H1 (cell line): ENCODE measurements at regions not wholly inside any gene's neighbourhood (a gene's known extent, or its start where the extent isn't known, plus 50 kb on each side); places are given as distances from the start of the nearest gene placed in this dataset.

Experiments used
- CTCF ChIA-PET: fragments of 300-600 bp; sonication (Branson Sonifier 250); formaldehyde crosslinking; loops from one replicate; lab custom pipeline; 2021; ENCODE audit not compliant: partially characterized antibody; lab: Charles Lee
- POLR2A ChIA-PET: fragments of 300-600 bp; sonication (Branson Sonifier 250); formaldehyde crosslinking; loops from one replicate; lab custom pipeline; 2021; ENCODE audit warnings: inconsistent platforms; ENCODE audit not compliant: partially characterized antibody; lab: Charles Lee
- DNase-seq, 2 experiments: peaks; one replicate each; pipeline versions ENCODE4 v3.0.0 to v3.0.0-alpha.2; 2010 to 2022; ENCODE audit warnings: low spot score in 2 of 2, low read depth in 1 of 2, mixed read lengths in 1 of 2
- FAIRE-seq: peaks from 2 replicates; lab custom pipeline; 2011; peaks lifted over from hg19 to GRCh38; lab: Jason Lieb, UNC
- H2AFZ ChIP-seq: 2 replicates; pipeline ENCODE4 v1.8.1; 2012; ENCODE audit warnings: low read length, inconsistent platforms
- H2AK5ac ChIP-seq: 2 replicates; pipeline ENCODE4 v1.6.1; 2013; ENCODE audit warnings: low read depth, low read length
- H2BK120ac ChIP-seq: replicated peaks from 2 replicates; pipeline ENCODE3; 2013; ENCODE audit warnings: low read depth, low read length, inconsistent platforms
- H2BK12ac ChIP-seq: 2 replicates; pipeline ENCODE4 v1.6.1; 2013; ENCODE audit warnings: low read depth, low read length
- H2BK15ac ChIP-seq: 2 replicates; pipeline ENCODE4 v1.6.1; 2013; ENCODE audit warnings: low read length
- H2BK20ac ChIP-seq: 2 replicates; pipeline ENCODE4 v1.6.1; 2013; ENCODE audit warnings: low read length
- H2BK5ac ChIP-seq: 2 replicates; pipeline ENCODE4 v1.6.1; 2013; ENCODE audit warnings: low read depth, low read length
- H3K14ac ChIP-seq: 2 replicates; pipeline ENCODE4 v1.6.1; 2013; ENCODE audit warnings: inconsistent platforms; ENCODE audit not compliant: insufficient read length
- H3K18ac ChIP-seq: 2 replicates; pipeline ENCODE4 v1.6.1; 2013; ENCODE audit warnings: low read length; ENCODE audit errors: extremely low read depth
- H3K23ac ChIP-seq: 2 replicates; pipeline ENCODE4 v1.6.1; 2013; ENCODE audit warnings: inconsistent platforms; ENCODE audit not compliant: insufficient read length
- H3K23me2 ChIP-seq: 2 replicates; pipeline ENCODE4 v1.6.1; 2013; ENCODE audit warnings: low read depth, low read length
- H3K27ac ChIP-seq: 2 replicates; pipeline ENCODE4 v1.6.1; 2011; ENCODE audit warnings: low read depth, low read length, inconsistent platforms
- H3K27me3 ChIP-seq, 4 experiments: replicated peaks in 1 of 4; 1 replicate in 1 of 4; 2 replicates in 3 of 4; pipeline versions ENCODE4 v1.6.1 to v1.8.1; 2011 to 2013; ENCODE audit warnings: low read length in 3 of 4, mild to moderate bottlenecking in 3 of 4, inconsistent platforms in 2 of 4, mixed read lengths in 2 of 4, moderate library complexity in 1 of 4; ENCODE audit not compliant: control insufficient read depth in 3 of 4, insufficient read depth in 3 of 4; ENCODE audit errors: extremely low read depth in 1 of 4
- H3K36me3 ChIP-seq, 4 experiments: 2 replicates each; pipeline versions ENCODE4 v1.6.1 to v1.8.1; 2011 to 2013; ENCODE audit warnings: mild to moderate bottlenecking in 4 of 4, low read length in 3 of 4, moderate library complexity in 2 of 4, control low read depth in 1 of 4, inconsistent platforms in 1 of 4; ENCODE audit not compliant: insufficient read depth in 4 of 4, control insufficient read depth in 2 of 4
- H3K4ac ChIP-seq: replicated peaks from 2 replicates; pipeline ENCODE3; 2013; ENCODE audit warnings: low read length, low read depth, mixed read lengths, inconsistent platforms; ENCODE audit not compliant: insufficient read length
- H3K4me1 ChIP-seq, 4 experiments: replicated peaks in 1 of 4; 1 replicate in 1 of 4; 2 replicates in 3 of 4; pipeline versions ENCODE4 v1.6.1 to v1.8.1; 2011 to 2013; ENCODE audit warnings: low read length in 3 of 4, inconsistent platforms in 2 of 4, mixed read lengths in 1 of 4; ENCODE audit not compliant: insufficient read depth in 4 of 4, control insufficient read depth in 3 of 4
- H3K4me2 ChIP-seq, 2 experiments: 2 replicates each; pipeline versions ENCODE4 v1.6.1 to v1.8.1; 2011 to 2013; ENCODE audit warnings: low read depth in 2 of 2, low read length in 2 of 2, control low read depth in 1 of 2, inconsistent platforms in 1 of 2, mild to moderate bottlenecking in 1 of 2; ENCODE audit not compliant: insufficient read depth in 1 of 2
- H3K4me3 ChIP-seq, 4 experiments: fragments of 200-600, 300-600 bp in 1 of 4; sonication (generic), shearing (Covaris generic), sonication (Bioruptor Twin) in 1 of 4; 2 replicates each; pipeline versions ENCODE4 v1.5.1 to v1.8.1; 2011 to 2016; ENCODE audit warnings: low read length in 4 of 4, low read depth in 3 of 4, control low read depth in 2 of 4, inconsistent platforms in 2 of 4, mild to moderate bottlenecking in 2 of 4, mixed read lengths in 1 of 4, moderate library complexity in 1 of 4; ENCODE audit not compliant: insufficient read depth in 2 of 4; ENCODE audit errors: extremely low read depth in 1 of 4
- H3K56ac ChIP-seq: replicated peaks from 2 replicates; pipeline ENCODE3; 2013; ENCODE audit warnings: low read depth, mild to moderate bottlenecking, mixed read lengths, low read length, inconsistent platforms; ENCODE audit not compliant: insufficient read length
- H3K79me1 ChIP-seq: 2 replicates; pipeline ENCODE4 v1.6.1; 2013; ENCODE audit warnings: low read depth, low read length, control low read depth
- H3K79me2 ChIP-seq, 2 experiments: 2 replicates each; pipeline versions ENCODE4 v1.6.1 to v1.8.1; 2012 to 2013; ENCODE audit warnings: low read length in 2 of 2, mild to moderate bottlenecking in 2 of 2, inconsistent platforms in 1 of 2; ENCODE audit not compliant: insufficient read depth in 2 of 2, control insufficient read depth in 1 of 2
- H3K9ac ChIP-seq, 4 experiments: replicated peaks in 1 of 4; 1 replicate in 1 of 4; 2 replicates in 3 of 4; pipeline versions ENCODE4 v1.6.1 to v1.8.1; 2011 to 2013; ENCODE audit warnings: low read depth in 3 of 4, low read length in 3 of 4, control low read depth in 2 of 4, mild to moderate bottlenecking in 2 of 4, moderate library complexity in 2 of 4, inconsistent platforms in 1 of 4; ENCODE audit errors: extremely low read depth in 1 of 4
- H3K9me3 ChIP-seq, 2 experiments: 2 replicates each; pipeline versions ENCODE4 v1.6.1 to v1.8.1; 2012 to 2013; ENCODE audit warnings: mild to moderate bottlenecking in 2 of 2, moderate library complexity in 2 of 2, control low read depth in 1 of 2, inconsistent platforms in 1 of 2, low read depth in 1 of 2, low read length in 1 of 2, mixed read lengths in 1 of 2; ENCODE audit not compliant: insufficient read depth in 2 of 2
- H4K20me1 ChIP-seq, 2 experiments: replicated peaks in 1 of 2; 2 replicates each; pipeline versions ENCODE3 to v1.8.1; 2011 to 2013; ENCODE audit warnings: inconsistent platforms in 2 of 2, low read length in 2 of 2, mild to moderate bottlenecking in 1 of 2; ENCODE audit not compliant: insufficient read depth in 2 of 2, control insufficient read depth in 1 of 2
- H4K5ac ChIP-seq: 2 replicates; pipeline ENCODE4 v1.6.1; 2013; ENCODE audit warnings: low read length, low read depth, mixed read lengths, inconsistent platforms; ENCODE audit not compliant: insufficient read length
- H4K8ac ChIP-seq: 2 replicates; pipeline ENCODE4 v1.8.0; 2013; ENCODE audit warnings: mild to moderate bottlenecking, moderate library complexity, low read length, inconsistent platforms; ENCODE audit not compliant: insufficient read depth; ENCODE audit errors: extremely low read depth
- H4K91ac ChIP-seq: replicated peaks from 2 replicates; pipeline ENCODE3; 2013; ENCODE audit warnings: low read length, mixed read lengths, inconsistent platforms; ENCODE audit not compliant: insufficient read length
- ASH2L ChIP-seq: fragments of 200-600, 300-600 bp; sonication (generic); IDR thresholded peaks from one replicate; pipeline ENCODE4 v1.7.1; 2017; ENCODE audit warnings: low read length
- CBX8 ChIP-seq: fragments of 300-800, 300-1000 bp; sonication (generic); IDR thresholded peaks from 2 replicates; pipeline ENCODE4 v1.7.1; 2016; ENCODE audit warnings: low read depth, low read length, borderline replicate concordance
- HDAC6 ChIP-seq: IDR thresholded peaks from one replicate; pipeline ENCODE4 v1.7.1; 2012; ENCODE audit warnings: low read depth, mild to moderate bottlenecking, inconsistent platforms, low read length, moderate library complexity
- RFX5 ChIP-seq: IDR thresholded peaks from 2 replicates; pipeline ENCODE4 v1.6.1; 2011; ENCODE audit warnings: low read depth, low read length, improper control_type of control experiment, borderline replicate concordance
- WGBS, 2 experiments: shearing (Covaris generic) in 1 of 2; methylation state at CpG; one replicate each; pipeline versions ENCODE4 v1.1.6 to v1.1.7; 2013 to 2015; ENCODE audit warnings: low lambda C conversion rate in 2 of 2, mixed read lengths in 2 of 2, inconsistent platforms in 1 of 2, low coverage in 1 of 2, missing lambda C conversion rate in 1 of 2; ENCODE audit not compliant: insufficient replicate concordance in 2 of 2, insufficient coverage in 1 of 2, insufficient read length in 1 of 2; ENCODE audit errors: extremely low coverage in 1 of 2, missing lambda C conversion rate in 1 of 2; 5-methylcytosine and 5-hydroxymethylcytosine counted together

DNA sequence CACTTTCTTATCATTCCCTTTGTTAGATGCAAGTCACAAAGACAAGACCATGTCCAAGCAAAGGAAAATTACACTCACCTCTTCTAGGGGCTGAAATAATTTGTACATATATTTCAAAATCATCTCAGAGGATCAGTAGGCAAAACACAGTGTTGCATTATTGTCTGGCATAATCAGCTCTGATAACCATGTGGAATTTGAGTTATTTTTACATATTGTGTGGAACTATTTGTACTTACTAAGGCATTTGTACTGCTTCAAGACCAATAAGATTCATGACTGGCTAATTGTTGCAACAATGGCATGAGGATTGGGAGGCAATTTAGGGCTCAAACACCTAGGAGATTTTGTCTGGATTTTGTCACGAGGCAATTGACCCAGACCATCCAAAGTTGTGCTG lies 1716.4 kb downstream of the BRINP3 start:
- TF ChIP-seq CBX8 (no peak), RFX5 (no peak), ASH2L (no peak), HDAC6 (no peak)
- Histone ChIP-seq H2AFZ (no peak overlapping the region; the same call in 1 of the 2 replicates), H3K27me3 (no peaks in the 10 kb centered on the region), H2BK20ac (no peak overlapping the region), H3K36me3 (no peaks in the 10 kb centered on the region), H3K23me2 (no peaks in the 10 kb centered on the region), H4K91ac (no peak overlapping the region), H3K4me3 (no peak overlapping the region), H3K18ac (no peak overlapping the region), H3K56ac (no peak overlapping the region), H3K23ac (no peak overlapping the region), H4K20me1 (no peaks in the 10 kb centered on the region), H2AK5ac (no peak overlapping the region), H3K9me3 (no peaks in the 10 kb centered on the region), H3K79me1 (no peaks in the 10 kb centered on the region), H4K5ac (no peak overlapping the region), H3K4me1 (peaks cover 0 to 2% (median 0%) of the 10 kb centered on the region in 4 experiments; a peak in 1 of 7 replicates), H3K27ac (no peak overlapping the region), H2BK5ac (no peak overlapping the region), H3K14ac (no peak overlapping the region), H2BK12ac (no peak overlapping the region), H3K4me2 (no peak overlapping the region), H3K4ac (no peak overlapping the region), H2BK120ac (no peak overlapping the region), H3K79me2 (no peaks in the 10 kb centered on the region), H4K8ac (no peak overlapping the region), H3K9ac (no peak overlapping the region), H2BK15ac (no peak overlapping the region)
- FAIRE-seq (no peak), DNase-seq (no peak)
- ChIA-PET POLR2A (no interaction called here), CTCF (interaction anchor here (1.8 kb wide), 1 partner anchor 21 kb away, joined by 9 read pairs; no protein-coding TSS in a partner anchor)
- WGBS, 2 experiments, result 100% methylated on average over 1 of the region's 1 CpG; no CpG with 5 or more reads in 1 of the 2 experiments
